OCI-LY3 (cell line): ENCODE measurements at regions not wholly inside any gene's neighbourhood (a gene's known extent, or its start where the extent isn't known, plus 50 kb on each side); places are given as distances from the start of the nearest gene placed in this dataset.

Source experiments
- H2AFZ ChIP-seq: fragments of 200-600, 300-600 bp; shearing (Covaris generic); 2 replicates; pipeline ENCODE4 v1.6.0; 2014; ENCODE audit warnings: antibody characterized with exemption, low read depth, low read length
- H3K27ac ChIP-seq: fragments of 200-600, 300-600 bp; sonication (generic); 2 replicates; pipeline ENCODE4 v1.5.1; 2014; ENCODE audit warnings: mild to moderate bottlenecking, low read length, moderate library complexity, mixed read lengths
- H3K27me3 ChIP-seq: fragments of 200-600, 300-600 bp; sonication (generic); 2 replicates; pipeline ENCODE4 v1.6.1; 2014; ENCODE audit warnings: low read depth, low read length, mixed read lengths
- H3K36me3 ChIP-seq: fragments of 200-600, 300-600 bp; sonication (generic); replicated peaks from 2 replicates; pipeline ENCODE3; 2014; ENCODE audit warnings: low read depth, low read length, mixed read lengths
- H3K4me1 ChIP-seq: fragments of 300-600, 200-600 bp; sonication (generic); 2 replicates; pipeline ENCODE4 v1.6.1; 2014; ENCODE audit warnings: low read length, mixed read lengths
- H3K4me2 ChIP-seq: fragments of 200-600, 300-600 bp; sonication (generic); 2 replicates; pipeline ENCODE4 v1.6.1; 2014; ENCODE audit warnings: low read length, mixed read lengths
- H3K4me3 ChIP-seq: fragments of 300-600, 200-600 bp; sonication (generic); 2 replicates; pipeline ENCODE4 v1.5.1; 2014; ENCODE audit warnings: antibody characterized with exemption, mild to moderate bottlenecking, low read length, moderate library complexity
- H3K79me2 ChIP-seq: fragments of 300-600, 200-600 bp; shearing (Covaris generic); 2 replicates; pipeline ENCODE4 v1.6.1; 2014; ENCODE audit warnings: mild to moderate bottlenecking, low read length, mixed read lengths
- H3K9ac ChIP-seq: fragments of 300-600, 200-600 bp; shearing (Covaris generic); 2 replicates; pipeline ENCODE4 v1.6.0; 2014; ENCODE audit warnings: mild to moderate bottlenecking, low read length, moderate library complexity
- H3K9me3 ChIP-seq: fragments of 200-600, 300-600 bp; shearing (Covaris generic); 2 replicates; pipeline ENCODE4 v1.6.1; 2014; ENCODE audit warnings: low read length, mixed read lengths; ENCODE audit not compliant: insufficient read depth
- H4K20me1 ChIP-seq: fragments of 200-600, 300-600 bp; sonication (generic); 2 replicates; pipeline ENCODE4 v1.6.1; 2016; ENCODE audit warnings: low read length, mixed read lengths; ENCODE audit not compliant: insufficient read depth
- EZH2phosphoT487 ChIP-seq: fragments of 200-600 bp; shearing (Covaris generic); IDR thresholded peaks from 2 replicates; pipeline ENCODE4 v1.6.1; 2018; ENCODE audit warnings: antibody characterized with exemption, mixed run types, low read depth
- TF ChIP-seq, protein P1 (sequence below): fragments of 200-600, 300-600 bp; sonication (generic); IDR thresholded peaks from 2 replicates; pipeline ENCODE4 v1.5.1; 2014; ENCODE audit warnings: antibody characterized with exemption, low read length, low read depth

DNA sequence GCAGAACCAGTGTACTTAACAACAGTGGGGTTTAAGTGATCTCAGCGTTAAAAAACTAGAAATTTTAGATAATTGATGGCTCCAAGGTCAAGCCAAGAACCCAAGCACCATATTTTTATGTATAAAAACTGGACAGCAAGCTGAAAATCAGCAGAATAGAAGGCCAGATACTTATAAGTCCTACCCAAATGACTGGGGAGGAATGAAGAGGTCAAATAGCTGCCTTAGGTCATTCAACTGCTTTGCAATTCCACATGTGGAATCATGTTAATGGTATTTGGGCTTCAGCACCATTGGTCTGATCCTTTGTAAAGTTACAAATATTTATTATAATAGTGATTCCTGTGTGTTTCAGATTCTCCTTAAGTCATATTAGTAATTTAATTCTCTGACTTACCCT, 108.4 kb downstream of the FAT3 start:
- Histone ChIP-seq H3K4me3 (no peak overlapping the region), H3K36me3 (no peaks in the 10 kb centered on the region), H2AFZ (no peak overlapping the region), H3K4me2 (no peak overlapping the region), H3K4me1 (peaks cover 4% of the 10 kb centered on the region; the same call in 1 of the 2 replicates), H3K27me3 (no peaks in the 10 kb centered on the region), H3K79me2 (no peaks in the 10 kb centered on the region), H3K9ac (no peak overlapping the region), H3K9me3 (no peaks in the 10 kb centered on the region), H3K27ac (no peak overlapping the region), H4K20me1 (no peaks in the 10 kb centered on the region)
- TF ChIP-seq EZH2phosphoT487 = no peak
- TF ChIP-seq, protein P1, sequence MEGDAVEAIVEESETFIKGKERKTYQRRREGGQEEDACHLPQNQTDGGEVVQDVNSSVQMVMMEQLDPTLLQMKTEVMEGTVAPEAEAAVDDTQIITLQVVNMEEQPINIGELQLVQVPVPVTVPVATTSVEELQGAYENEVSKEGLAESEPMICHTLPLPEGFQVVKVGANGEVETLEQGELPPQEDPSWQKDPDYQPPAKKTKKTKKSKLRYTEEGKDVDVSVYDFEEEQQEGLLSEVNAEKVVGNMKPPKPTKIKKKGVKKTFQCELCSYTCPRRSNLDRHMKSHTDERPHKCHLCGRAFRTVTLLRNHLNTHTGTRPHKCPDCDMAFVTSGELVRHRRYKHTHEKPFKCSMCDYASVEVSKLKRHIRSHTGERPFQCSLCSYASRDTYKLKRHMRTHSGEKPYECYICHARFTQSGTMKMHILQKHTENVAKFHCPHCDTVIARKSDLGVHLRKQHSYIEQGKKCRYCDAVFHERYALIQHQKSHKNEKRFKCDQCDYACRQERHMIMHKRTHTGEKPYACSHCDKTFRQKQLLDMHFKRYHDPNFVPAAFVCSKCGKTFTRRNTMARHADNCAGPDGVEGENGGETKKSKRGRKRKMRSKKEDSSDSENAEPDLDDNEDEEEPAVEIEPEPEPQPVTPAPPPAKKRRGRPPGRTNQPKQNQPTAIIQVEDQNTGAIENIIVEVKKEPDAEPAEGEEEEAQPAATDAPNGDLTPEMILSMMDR = no peak

DNA sequence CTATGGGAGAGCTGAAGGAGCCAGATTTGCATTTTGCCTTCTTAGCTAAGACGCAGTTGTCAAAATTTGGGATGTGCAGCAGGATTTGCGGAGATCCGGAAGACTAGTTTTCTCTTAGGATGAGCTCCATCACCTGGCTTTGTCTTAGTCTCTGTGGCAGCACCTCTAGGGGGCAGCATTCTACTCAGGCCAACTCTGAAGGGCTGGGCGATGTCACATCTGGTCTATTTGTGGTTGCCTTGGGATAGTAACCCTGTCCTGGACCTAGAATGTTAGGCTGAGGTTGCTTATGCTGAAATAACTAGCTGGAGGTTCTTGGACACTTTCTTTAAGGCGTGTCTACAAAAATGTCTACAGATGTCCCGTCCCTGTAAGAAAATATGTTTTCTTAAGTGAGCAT, 116.2 kb downstream of the FAT3 start:
- TF ChIP-seq EZH2phosphoT487 = no peak
- TF ChIP-seq, protein P1 = peak; percentile 95
- Histone ChIP-seq H3K79me2 (no peaks in the 10 kb centered on the region), H2AFZ (0 out of 2 replicates have a peak overlapping the region, but pooled peaks have one; percentile 35), H3K36me3 (no peaks in the 10 kb centered on the region), H3K9ac (no peak overlapping the region), H4K20me1 (no peaks in the 10 kb centered on the region), H3K4me2 (peak overlapping the region; percentile 31), H3K27me3 (no peaks in the 10 kb centered on the region), H3K9me3 (no peaks in the 10 kb centered on the region), H3K4me1 (0 out of 2 replicates have a peak, but pooled peaks cover 3% of the 10 kb centered on the region), H3K27ac (no peak overlapping the region), H3K4me3 (no peak overlapping the region)

DNA sequence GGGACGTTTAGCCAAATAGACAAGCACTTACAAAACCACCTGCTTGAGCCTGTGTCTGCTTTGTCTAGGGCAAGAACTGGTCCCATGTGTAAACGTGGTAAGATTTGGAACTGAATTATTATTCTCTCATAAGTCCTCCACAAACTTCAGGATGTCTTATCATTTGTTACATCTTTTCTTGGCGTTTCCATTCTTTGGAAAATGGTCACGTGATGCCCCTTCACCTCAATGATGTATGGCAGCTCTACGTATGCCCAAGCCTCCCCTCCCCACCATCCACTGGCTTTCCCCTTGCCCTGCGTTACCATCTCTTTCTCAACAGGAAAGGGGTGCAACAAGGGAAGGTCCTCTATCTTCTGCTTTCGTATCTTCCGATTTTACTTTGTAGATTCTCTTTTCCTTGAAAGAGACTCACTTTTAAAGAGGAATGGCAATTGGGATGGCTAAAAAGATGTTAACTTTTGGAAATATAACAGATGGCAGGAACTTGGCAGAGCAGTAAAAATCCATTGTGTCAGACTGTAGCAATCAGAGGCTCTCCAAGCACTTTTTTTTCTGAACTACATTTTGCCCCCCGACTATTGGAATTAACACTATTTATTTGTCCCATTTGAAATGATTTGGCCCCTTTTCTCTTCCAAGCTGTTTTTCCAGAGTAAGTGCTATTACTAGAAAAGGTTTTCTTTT, 117.6 kb downstream of the FAT3 start:
- Histone ChIP-seq H3K36me3 (no peaks in the 10 kb centered on the region), H3K9ac (no peak overlapping the region), H3K4me1 (0 out of 2 replicates have a peak, but pooled peaks cover 3% of the 10 kb centered on the region), H3K79me2 (no peaks in the 10 kb centered on the region), H3K4me2 (no peak overlapping the region), H3K27ac (no peak overlapping the region), H3K9me3 (no peaks in the 10 kb centered on the region), H3K4me3 (no peak overlapping the region), H3K27me3 (no peaks in the 10 kb centered on the region), H4K20me1 (no peaks in the 10 kb centered on the region), H2AFZ (no peak overlapping the region)
- TF ChIP-seq, protein P1 = no peak
- no peak for TF ChIP-seq EZH2phosphoT487

DNA sequence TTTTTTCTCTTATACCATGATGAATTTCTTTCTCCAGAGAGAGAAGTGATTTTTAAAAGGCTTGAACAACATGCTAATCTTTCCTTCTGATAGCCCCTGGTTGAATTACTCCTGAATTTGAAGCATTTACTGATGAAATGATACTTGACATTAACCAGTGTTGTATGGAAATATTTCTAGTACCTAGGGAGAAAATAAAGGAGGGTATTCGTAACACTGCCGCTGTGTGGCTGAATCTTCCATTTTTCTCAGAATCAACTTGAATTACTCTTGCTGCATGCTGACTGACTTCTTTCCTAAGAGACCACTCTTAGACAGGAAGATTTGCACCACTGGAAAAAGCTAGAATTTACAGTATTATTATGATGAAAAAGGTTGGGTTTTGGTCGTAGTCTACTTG, 118.3 kb downstream of the FAT3 start:
- Histone ChIP-seq H2AFZ (no peak overlapping the region), H3K36me3 (no peaks in the 10 kb centered on the region), H4K20me1 (no peaks in the 10 kb centered on the region), H3K4me2 (no peak overlapping the region), H3K27me3 (no peaks in the 10 kb centered on the region), H3K9me3 (no peaks in the 10 kb centered on the region), H3K4me1 (0 out of 2 replicates have a peak, but pooled peaks cover 3% of the 10 kb centered on the region), H3K4me3 (no peak overlapping the region), H3K27ac (no peak overlapping the region), H3K79me2 (no peaks in the 10 kb centered on the region), H3K9ac (no peak overlapping the region)
- TF ChIP-seq, protein P1 = no peak
